ENCODE measurements at regions not wholly inside any gene's neighbourhood (a gene's known extent, or its start where the extent isn't known, plus 50 kb on each side); places are given as distances from the start of the nearest gene placed in this dataset.

- no peak for TF ChIP-seq CTCF (IDR thresholded peaks at IDR 0.05)
- Histone ChIP-seq H3K36me3 (no peaks in the 10 kb centered on the region), H3K4me3 (no peak overlapping the region), H3K4me1 (peaks cover 0 to 19% (median 3%) of the 10 kb centered on the region in 4 donors), H3K9me3 (no peaks in the 10 kb centered on the region), H3K27ac (no peak overlapping the region), H3K27me3 (no peaks in the 10 kb centered on the region)
- DNase-seq: no peak
- intact Hi-C loops (cut with DNase I; ENCODE audit: low total_unique reads): no loop called here
These were observed 151.7 kb downstream of the EFNB2 start for GRCh38 chr13:106383791-106384190.

GRCh38 chr13:106382534-106382933 is 152.9 kb downstream of the EFNB2 start:
- intact Hi-C loops (cut with DNase I; ENCODE audit: low total_unique reads): no loop called here
- DNase-seq: no peak

GRCh38 chr13:106381091-106381490 is 154.4 kb downstream of the EFNB2 start:
- Histone ChIP-seq H3K27me3 (no peaks in the 10 kb centered on the region), H3K4me3 (no peak overlapping the region), H3K4me1 (peaks cover 0 to 19% (median 3%) of the 10 kb centered on the region in 4 donors), H3K9me3 (no peaks in the 10 kb centered on the region), H3K36me3 (no peaks in the 10 kb centered on the region), H3K27ac (no peak overlapping the region)
- intact Hi-C loops (cut with DNase I; ENCODE audit: low total_unique reads): no loop called here
- TF ChIP-seq CTCF (IDR thresholded peaks at IDR 0.05): no peak
- DNase-seq: no peak

More at GRCh38 chr13:106382534-106382933, 152.9 kb downstream of the EFNB2 start:
- Histone ChIP-seq H3K27ac (no peak overlapping the region), H3K4me1 (peaks cover 0 to 19% (median 3%) of the 10 kb centered on the region in 4 donors), H3K4me3 (no peak overlapping the region), H3K27me3 (no peaks in the 10 kb centered on the region), H3K9me3 (no peaks in the 10 kb centered on the region), H3K36me3 (no peaks in the 10 kb centered on the region)
- no peak for TF ChIP-seq CTCF (IDR thresholded peaks at IDR 0.05)

GRCh38 chr13:106377931-106378662 is 157.4 kb downstream of the EFNB2 start:
- intact Hi-C loops (cut with DNase I; ENCODE audit: low total_unique reads): no loop called here

GRCh38 chr13:106377341-106377740 is 158.1 kb downstream of the EFNB2 start:
- Histone ChIP-seq H3K4me3 (no peak overlapping the region), H3K27me3 (no peaks in the 10 kb centered on the region)

More at GRCh38 chr13:106377931-106378662, 157.4 kb downstream of the EFNB2 start:
- Histone ChIP-seq H3K36me3 (no peaks in the 10 kb centered on the region), H3K4me1 (peaks cover 0 to 29% (median 14%) of the 10 kb centered on the region in 4 donors), H3K4me3 (no peak overlapping the region), H3K27ac (no peak overlapping the region), H3K27me3 (no peaks in the 10 kb centered on the region), H3K9me3 (no peaks in the 10 kb centered on the region)
- DNase-seq: no peak
- TF ChIP-seq CTCF (IDR thresholded peaks at IDR 0.05): no peak

More at GRCh38 chr13:106377341-106377740, 158.1 kb downstream of the EFNB2 start:
- Histone ChIP-seq H3K9me3 (no peaks in the 10 kb centered on the region), H3K36me3 (no peaks in the 10 kb centered on the region), H3K27ac (no peak overlapping the region), H3K4me1 (peaks cover 0 to 35% (median 16%) of the 10 kb centered on the region in 4 donors)
- DNase-seq: no peak
- intact Hi-C loops (cut with DNase I; ENCODE audit: low total_unique reads): no loop called here
- no peak for TF ChIP-seq CTCF (IDR thresholded peaks at IDR 0.05)
